GM19351 (cell line): ENCODE measurements at regions not wholly inside any gene's neighbourhood (a gene's known extent, or its start where the extent isn't known, plus 50 kb on each side); places are given as distances from the start of the nearest gene placed in this dataset.

ENCODE experiments used
- ATAC-seq: cut with Tn5 transposase; IDR thresholded peaks from one replicate; pipeline ENCODE4 v1.9.1; 2021; ENCODE audit warnings: mild to moderate bottlenecking, moderate library complexity; ENCODE audit not compliant: unreplicated experiment

GRCh38 chr19:29421196-29421545 lies 104.6 kb upstream of the VSTM2B start:
- ATAC-seq: no peak

GRCh38 chr19:29422047-29422446 lies 103.7 kb upstream of the VSTM2B start:
- ATAC-seq: no peak

DNA sequence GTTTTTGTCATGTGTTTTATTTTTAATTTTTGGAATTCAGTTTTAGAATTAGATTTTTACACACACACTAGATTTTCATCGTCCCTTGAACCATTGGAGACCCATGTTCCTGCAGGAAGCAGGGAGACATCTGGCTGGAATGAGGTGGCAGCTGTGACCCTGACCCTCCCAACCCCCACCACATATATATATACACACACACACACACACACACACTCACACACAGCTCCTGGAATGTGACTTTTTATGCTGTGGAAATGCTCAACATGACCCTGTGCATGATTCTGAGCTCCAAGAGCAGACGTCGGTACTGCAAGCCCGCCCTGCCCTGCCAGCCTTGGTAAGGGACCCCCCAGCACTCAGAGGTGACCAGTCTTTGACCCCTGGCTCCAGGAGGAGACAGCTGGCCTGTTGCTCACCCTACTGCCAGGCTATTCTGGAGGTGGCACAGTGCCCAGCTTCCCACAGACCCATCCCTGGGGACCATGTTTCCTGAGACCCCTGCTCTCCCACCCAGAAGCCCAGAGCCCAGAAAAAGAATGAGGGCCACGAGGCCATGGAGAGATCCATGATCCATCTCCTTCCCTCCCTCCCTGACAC lies 103.2 kb upstream of the VSTM2B start:
- ATAC-seq: no peak

DNA sequence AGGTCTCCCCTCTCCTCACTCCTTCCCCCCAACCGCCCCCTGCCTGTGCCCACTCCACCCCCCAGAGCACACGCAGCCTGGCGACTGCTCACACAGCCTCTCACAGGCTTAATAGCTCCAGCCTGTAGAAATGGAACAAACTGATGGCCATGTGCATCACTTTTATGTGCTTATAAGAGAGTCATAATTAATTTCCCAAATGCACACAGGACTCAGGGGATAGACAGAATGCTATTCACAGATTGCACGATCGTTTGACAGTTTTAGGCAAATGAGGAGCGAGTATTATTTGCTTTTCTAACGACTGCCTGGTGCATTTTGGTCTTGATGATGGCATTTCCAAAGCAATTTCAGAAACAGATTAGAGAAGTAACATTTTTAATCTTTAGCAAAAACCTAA lies 97.7 kb upstream of the VSTM2B start:
- ATAC-seq: no peak

GRCh38 chr19:29429021-29429420 lies 96.8 kb upstream of the VSTM2B start:
- ATAC-seq: no peak

DNA sequence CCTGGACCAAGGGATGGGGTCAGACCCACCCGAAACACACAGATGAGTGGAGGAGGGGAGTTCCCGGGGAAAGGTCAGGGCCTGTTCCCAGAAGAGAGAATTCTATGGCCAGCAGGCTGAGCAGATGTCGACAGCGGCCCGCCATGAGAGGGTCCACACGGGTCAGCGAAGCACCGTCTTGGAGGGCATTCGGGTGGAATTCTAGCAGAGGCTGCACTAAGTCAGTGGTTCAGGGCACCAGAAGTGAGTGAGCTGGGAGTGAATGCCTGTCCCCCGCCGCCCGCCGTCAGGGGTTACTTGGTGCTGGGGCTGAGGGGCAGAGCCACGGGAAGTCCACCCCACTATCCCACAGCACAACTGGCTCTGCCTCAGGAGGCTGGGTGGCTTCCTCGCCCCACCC lies 96.2 kb upstream of the VSTM2B start:
- no peak for ATAC-seq

GRCh38 chr19:29431332-29431731 lies 94.5 kb upstream of the VSTM2B start:
- no peak for ATAC-seq

GRCh38 chr19:29432677-29433076 lies 93.1 kb upstream of the VSTM2B start:
- no peak for ATAC-seq

- no peak for ATAC-seq
Observed at GRCh38 chr19:29436591-29437103, 89.1 kb upstream of the VSTM2B start.

GRCh38 chr19:29439021-29439420 lies 86.8 kb upstream of the VSTM2B start:
- ATAC-seq: no peak

GRCh38 chr19:29439688-29440550 lies 85.9 kb upstream of the VSTM2B start:
- no peak for ATAC-seq

GRCh38 chr19:29442094-29442493 lies 83.7 kb upstream of the VSTM2B start:
- no peak for ATAC-seq

- ATAC-seq: no peak
Observed at GRCh38 chr19:29442910-29443309, 82.9 kb upstream of the VSTM2B start.

- ATAC-seq: no peak
Observed at GRCh38 chr19:29445246-29445645, 80.5 kb upstream of the VSTM2B start.

DNA sequence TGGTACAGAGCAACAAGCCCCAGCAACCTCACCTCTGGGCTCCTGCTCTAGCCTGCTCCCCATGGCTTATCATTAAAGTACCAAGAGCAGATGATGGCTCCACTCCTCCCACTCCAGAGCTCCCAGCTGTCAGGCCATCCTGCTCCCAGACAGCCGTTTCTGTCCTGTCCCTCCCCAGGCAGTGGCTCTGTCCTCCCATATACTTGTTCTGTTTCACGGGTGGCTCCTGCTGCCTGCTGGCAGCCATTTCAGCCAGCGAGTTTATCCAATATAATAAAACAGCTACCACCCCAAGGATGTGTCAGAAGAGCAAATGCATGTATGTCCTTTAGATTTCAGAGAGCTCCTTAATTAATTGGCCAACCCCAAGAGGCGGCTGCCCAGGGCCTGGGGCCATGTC lies 79.4 kb upstream of the VSTM2B start:
- no peak for ATAC-seq

- no peak for ATAC-seq
Observed at GRCh38 chr19:29448046-29448445, 77.7 kb upstream of the VSTM2B start.

DNA sequence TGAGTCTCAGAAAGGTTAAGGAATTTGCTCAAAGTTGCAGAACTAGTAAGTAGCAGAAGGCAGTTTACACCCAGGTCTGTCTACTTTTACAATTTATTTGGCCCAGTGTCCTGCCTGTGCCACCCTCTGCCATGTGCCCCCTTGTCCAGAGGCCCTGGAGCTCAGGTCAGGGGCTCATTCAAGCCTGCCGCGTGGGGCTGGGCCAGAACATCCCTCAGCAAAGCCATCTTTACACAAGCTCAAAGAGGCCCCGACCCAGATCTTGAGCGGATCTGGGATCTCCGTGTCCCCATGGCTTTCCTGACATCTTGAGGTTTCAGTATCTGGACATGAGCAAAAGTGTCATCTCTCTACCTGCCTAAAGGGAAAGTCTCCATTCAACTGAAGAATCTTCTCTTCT lies 76.4 kb upstream of the VSTM2B start:
- ATAC-seq: no peak

DNA sequence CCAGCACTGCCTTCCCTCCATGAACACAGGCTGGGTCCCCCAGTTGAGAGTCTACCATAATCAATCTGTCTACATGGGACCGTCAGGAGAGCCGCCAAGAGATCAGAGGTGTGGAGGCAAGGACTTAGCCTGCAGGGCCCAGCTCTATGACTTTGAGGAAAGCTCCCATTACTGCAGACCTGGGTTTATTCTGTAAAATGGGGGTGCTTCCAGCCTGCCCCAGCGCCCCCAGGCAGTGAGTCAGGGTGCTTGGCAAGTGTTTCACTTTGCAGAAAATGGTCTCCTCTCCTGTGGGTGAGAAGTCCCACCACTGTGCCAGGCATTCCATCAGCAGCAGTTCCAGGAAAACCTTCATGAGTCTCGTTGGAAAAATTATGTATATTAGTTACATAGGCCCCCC lies 75.5 kb upstream of the VSTM2B start:
- no peak for ATAC-seq

DNA sequence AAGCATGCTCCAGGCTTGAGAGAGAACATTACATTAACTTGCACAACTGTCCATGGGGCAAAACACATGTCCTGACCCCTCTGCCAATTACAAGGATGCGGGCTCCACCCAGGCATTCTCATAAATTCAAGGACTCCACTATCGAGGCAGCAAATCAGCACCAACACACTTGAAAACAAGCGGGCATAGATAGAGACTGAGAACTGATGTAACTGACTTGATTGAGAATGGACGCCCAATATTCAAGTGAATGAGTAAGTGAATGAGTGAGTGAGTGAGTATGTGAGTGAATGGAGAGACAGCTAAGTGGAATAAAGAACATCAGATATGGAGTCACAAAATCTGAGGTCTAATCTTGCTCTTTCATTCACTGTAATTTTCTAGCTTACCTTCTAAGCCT lies 75.0 kb upstream of the VSTM2B start:
- no peak for ATAC-seq

- no peak for ATAC-seq
Observed at GRCh38 chr19:29454109-29454508, 71.7 kb upstream of the VSTM2B start.

GRCh38 chr19:29457413-29457812 lies 68.4 kb upstream of the VSTM2B start:
- ATAC-seq: no peak

DNA sequence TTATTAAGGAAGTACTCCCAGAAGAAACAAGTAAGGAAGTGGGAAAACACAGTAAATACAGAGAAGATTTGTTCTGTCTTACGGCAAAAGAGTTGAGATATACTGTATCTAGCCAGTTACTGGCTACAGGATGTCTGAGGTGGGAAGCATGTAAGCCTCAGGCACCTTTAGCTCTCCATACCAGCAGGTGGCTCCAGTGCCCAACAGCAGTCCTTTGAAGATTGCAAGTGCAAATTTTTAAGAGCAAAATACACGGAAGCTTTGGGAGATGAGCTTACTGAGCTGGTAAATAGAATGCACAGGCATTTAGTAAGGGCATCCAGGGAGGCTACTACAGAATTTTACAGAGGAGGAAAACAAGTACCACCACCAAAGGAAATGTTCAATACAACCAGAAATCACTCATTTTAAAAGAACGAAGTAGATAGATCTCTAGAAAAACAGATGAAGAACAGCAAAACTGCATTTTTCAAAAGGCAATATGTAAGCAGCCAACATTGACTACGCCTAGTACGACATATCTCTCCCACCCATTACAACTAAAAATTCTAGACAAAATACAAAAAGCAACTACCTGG lies 57.9 kb upstream of the VSTM2B start:
- no peak for ATAC-seq
